Tibial nerve (tissue), 4 donors: ENCODE measurements at regions not wholly inside any gene's neighbourhood (a gene's known extent, or its start where the extent isn't known, plus 50 kb on each side); places are given as distances from the start of the nearest gene placed in this dataset.

ENCODE experiments used
- DNase-seq, 2 donors: peaks; one replicate each; pipeline ENCODE4 v3.0.0-alpha.2; 2019; ENCODE audit warnings: low spot score in 2 of 2
- H3K27ac ChIP-seq, 4 donors: fragments of 200-600 bp; sonication (generic) in 3 of 4; one replicate each; pipeline ENCODE4 v1.5.1; 2017 to 2019; ENCODE audit warnings: mild to moderate bottlenecking in 1 of 4
- H3K27me3 ChIP-seq, 2 donors: fragments of 200-600 bp; sonication (generic) in 1 of 2; one replicate each; pipeline versions ENCODE4 v1.5.1 to v1.6.0; 2017 to 2019
- H3K36me3 ChIP-seq, 3 donors: fragments of 200-600 bp; sonication (generic); one replicate each; pipeline ENCODE4 v1.5.1; 2018 to 2019
- H3K4me1 ChIP-seq, 4 donors: fragments of 200-600 bp; sonication (generic) in 3 of 4; one replicate each; pipeline ENCODE4 v1.5.1; 2017 to 2019
- H3K4me3 ChIP-seq, 4 donors: fragments of 200-600 bp; sonication (generic) in 3 of 4; one replicate each; pipeline ENCODE4 v1.5.1; 2017 to 2019; ENCODE audit warnings: mild to moderate bottlenecking in 1 of 4, moderate library complexity in 1 of 4
- H3K9me3 ChIP-seq, 4 donors: fragments of 200-600 bp; sonication (generic) in 3 of 4; one replicate each; pipeline ENCODE4 v1.5.1; 2017 to 2019
- EP300 ChIP-seq, 2 donors: sonication (generic); formaldehyde crosslinking; IDR thresholded peaks; one replicate each; pipeline ENCODE4 v1.6.1; 2017; ENCODE audit warnings: antibody characterized with exemption in 2 of 2, mild to moderate bottlenecking in 1 of 2
- POLR2A ChIP-seq, 2 donors: fragments of 450-650 bp; IDR thresholded peaks; one replicate each; pipeline ENCODE4 v1.6.1; 2017; ENCODE audit warnings: antibody characterized with exemption in 2 of 2, mild to moderate bottlenecking in 2 of 2, moderate library complexity in 2 of 2
- WGBS, 2 donors: methylation state at CpG; one replicate each; pipeline ENCODE4 v1.1.5; 2018; 5-methylcytosine and 5-hydroxymethylcytosine counted together
- TF ChIP-seq, protein P1 (sequence below), 5 experiments: fragments of 200-600 bp in 3 of 5; fragments of 450-650 bp in 2 of 5; sonication (generic) in 3 of 5; IDR thresholded peaks; one replicate each; pipeline ENCODE4 v1.5.1; 2016 to 2019; ENCODE audit warnings: antibody characterized with exemption in 5 of 5, mild to moderate bottlenecking in 3 of 5, moderate library complexity in 2 of 5

- no peaks in the 10 kb centered on the region for H3K27me3 ChIP-seq
- H3K27ac ChIP-seq = peak overlapping the region; percentile 63 to 92 (median 88)
- 1% methylated on average over 34 to 35 of the region's 35 CpGs for WGBS, 2 donors
- no peaks in the 10 kb centered on the region for H3K9me3 ChIP-seq
- TF ChIP-seq, protein P1, sequence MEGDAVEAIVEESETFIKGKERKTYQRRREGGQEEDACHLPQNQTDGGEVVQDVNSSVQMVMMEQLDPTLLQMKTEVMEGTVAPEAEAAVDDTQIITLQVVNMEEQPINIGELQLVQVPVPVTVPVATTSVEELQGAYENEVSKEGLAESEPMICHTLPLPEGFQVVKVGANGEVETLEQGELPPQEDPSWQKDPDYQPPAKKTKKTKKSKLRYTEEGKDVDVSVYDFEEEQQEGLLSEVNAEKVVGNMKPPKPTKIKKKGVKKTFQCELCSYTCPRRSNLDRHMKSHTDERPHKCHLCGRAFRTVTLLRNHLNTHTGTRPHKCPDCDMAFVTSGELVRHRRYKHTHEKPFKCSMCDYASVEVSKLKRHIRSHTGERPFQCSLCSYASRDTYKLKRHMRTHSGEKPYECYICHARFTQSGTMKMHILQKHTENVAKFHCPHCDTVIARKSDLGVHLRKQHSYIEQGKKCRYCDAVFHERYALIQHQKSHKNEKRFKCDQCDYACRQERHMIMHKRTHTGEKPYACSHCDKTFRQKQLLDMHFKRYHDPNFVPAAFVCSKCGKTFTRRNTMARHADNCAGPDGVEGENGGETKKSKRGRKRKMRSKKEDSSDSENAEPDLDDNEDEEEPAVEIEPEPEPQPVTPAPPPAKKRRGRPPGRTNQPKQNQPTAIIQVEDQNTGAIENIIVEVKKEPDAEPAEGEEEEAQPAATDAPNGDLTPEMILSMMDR (IDR thresholded peaks at IDR 0.05) = peak in 1 of 5 experiments; percentile 3
- peak in 1 of 2 donors; percentile 20 for TF ChIP-seq EP300 (IDR thresholded peaks at IDR 0.05)
- TF ChIP-seq POLR2A (IDR thresholded peaks at IDR 0.05) = no peak
- peak overlapping the region; percentile 27 to 58 (median 48) for H3K4me3 ChIP-seq
- no peaks in the 10 kb centered on the region for H3K36me3 ChIP-seq
- peaks cover 0 to 65% (median 43%) of the 10 kb centered on the region in 4 donors for H3K4me1 ChIP-seq
- peak in 1 of 2 donors; percentile 28 for DNase-seq
Observed at GRCh38 chr6:41428336-41428995, 93.1 kb downstream of the NCR2 start.

- 7 to 11% methylated on average over 5 of the region's 5 CpGs for whole genome bisulfite sequencing, 2 donors
Observed at GRCh38 chr6:41428996-41429421, 93.6 kb downstream of the NCR2 start.

DNA sequence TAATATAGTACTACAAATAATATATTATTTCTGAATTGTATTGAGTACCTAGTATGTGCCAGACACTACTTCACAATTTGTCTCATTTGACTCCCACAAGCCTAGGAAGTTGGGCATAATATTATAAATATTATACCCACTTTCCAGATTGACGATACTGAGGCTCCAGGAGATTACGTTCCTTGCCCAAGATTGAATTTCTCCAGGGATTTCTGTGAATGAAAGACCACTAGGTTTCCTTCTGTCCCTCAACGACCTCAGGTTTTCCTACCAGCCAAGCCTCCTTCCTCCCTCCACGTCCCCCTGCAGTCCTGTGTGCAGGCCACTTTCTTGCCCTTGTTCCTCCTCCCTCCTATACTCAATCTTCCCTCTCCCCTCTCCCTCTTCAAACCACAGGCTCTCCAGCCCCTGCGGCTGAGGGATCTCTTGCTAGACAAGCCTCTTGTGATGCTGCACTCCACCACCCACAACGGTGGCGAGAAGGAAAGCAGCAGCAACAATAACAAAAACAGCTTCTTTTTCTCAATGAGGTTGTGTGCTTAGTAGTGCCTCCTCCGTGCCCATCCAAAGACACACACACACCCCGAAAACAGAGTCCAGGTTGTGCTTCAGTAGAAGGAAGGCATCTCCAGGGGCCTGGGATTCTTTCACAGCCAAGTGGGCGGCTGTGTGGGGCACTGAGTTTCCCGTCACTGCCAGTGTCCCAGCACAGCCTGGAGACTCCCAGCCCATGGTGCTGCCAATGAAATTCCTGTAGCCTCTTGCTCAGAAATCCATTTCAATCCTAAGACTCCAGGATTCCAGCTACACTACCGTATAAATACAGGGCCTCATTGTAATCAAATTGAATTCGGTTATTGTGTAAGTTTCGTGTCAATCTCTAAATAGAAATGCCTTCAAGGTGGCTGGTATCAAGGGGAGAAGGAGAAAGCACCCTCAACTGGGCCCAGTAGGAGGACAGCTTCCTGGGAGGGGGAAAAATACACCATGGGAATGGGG lies 94.4 kb downstream of the NCR2 start:
- Histone ChIP-seq H3K4me3 (no peak overlapping the region), H3K36me3 (no peaks in the 10 kb centered on the region), H3K27ac (peak overlapping the region in 3 of 4 donors; percentile 85 to 92 (median 90)), H3K27me3 (no peaks in the 10 kb centered on the region), H3K4me1 (peaks cover 0 to 58% (median 43%) of the 10 kb centered on the region in 4 donors), H3K9me3 (no peaks in the 10 kb centered on the region)
- WGBS, 2 donors = 38% methylated on average over 14 of the region's 14 CpGs
- no peak for TF ChIP-seq POLR2A (IDR thresholded peaks at IDR 0.05)
- TF ChIP-seq, protein P1 (IDR thresholded peaks at IDR 0.05) = no peak
- DNase-seq = no peak

More at GRCh38 chr6:41428996-41429421, 93.6 kb downstream of the NCR2 start:
- Histone ChIP-seq H3K27me3 (no peaks in the 10 kb centered on the region), H3K4me1 (peaks cover 0 to 65% (median 43%) of the 10 kb centered on the region in 4 donors), H3K27ac (peak overlapping the region; percentile 63 to 92 (median 88)), H3K4me3 (peak overlapping the region in 1 of 4 donors; percentile 54), H3K36me3 (no peaks in the 10 kb centered on the region), H3K9me3 (no peaks in the 10 kb centered on the region)
- peak; percentile 35 to 54 for DNase-seq
- TF ChIP-seq POLR2A (IDR thresholded peaks at IDR 0.05) (no peak), EP300 (IDR thresholded peaks at IDR 0.05) (no peak)
- TF ChIP-seq, protein P1 (IDR thresholded peaks at IDR 0.05) = no peak

DNA sequence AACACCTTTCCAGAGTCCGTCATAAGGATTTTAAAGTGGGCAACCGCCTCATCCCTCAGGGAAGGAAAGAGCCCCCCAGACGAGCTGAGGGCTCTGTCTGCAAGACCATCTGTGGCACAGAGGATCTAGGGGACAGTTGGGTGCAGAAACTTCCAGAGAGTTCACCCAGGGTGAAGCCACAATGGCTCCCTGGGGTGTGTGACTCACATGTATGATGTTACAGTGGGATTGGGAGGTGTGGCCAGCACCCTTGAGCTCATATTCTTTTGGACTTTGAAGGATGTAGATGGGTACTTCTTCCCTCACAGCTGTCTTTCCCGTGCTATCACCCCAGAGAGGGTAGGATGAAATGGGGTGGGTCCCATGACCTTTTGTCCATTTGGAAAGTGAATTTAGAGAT lies 95.5 kb downstream of the NCR2 start:
- no peaks in the 10 kb centered on the region for H3K27me3 ChIP-seq
- H3K4me3 ChIP-seq = no peak overlapping the region
- peaks cover 0 to 60% (median 43%) of the 10 kb centered on the region in 4 donors for H3K4me1 ChIP-seq
- 75 to 85% methylated on average over 4 of the region's 4 CpGs for WGBS, 2 donors
- no peaks in the 10 kb centered on the region for H3K9me3 ChIP-seq
- no peak for DNase-seq
- peak overlapping the region in 3 of 4 donors; percentile 32 to 92 (median 90) for H3K27ac ChIP-seq
- TF ChIP-seq, protein P1 (IDR thresholded peaks at IDR 0.05) = no peak
- TF ChIP-seq POLR2A (IDR thresholded peaks at IDR 0.05) = no peak
- no peak for TF ChIP-seq EP300 (IDR thresholded peaks at IDR 0.05)
- H3K36me3 ChIP-seq = no peaks in the 10 kb centered on the region
